Epithelial cell of proximal tubule (primary cell): ENCODE measurements at regions not wholly inside any gene's neighbourhood (a gene's known extent, or its start where the extent isn't known, plus 50 kb on each side); places are given as distances from the start of the nearest gene placed in this dataset.

Experiments
- DNase-seq: peaks from one replicate; pipeline ENCODE4 v3.0.0-alpha.2; 2011; ENCODE audit warnings: low read depth
- H3K4me3 ChIP-seq: 2 replicates; pipeline ENCODE4 v1.5.1; 2011; ENCODE audit warnings: low read depth, mild to moderate bottlenecking, low read length
- TF ChIP-seq, protein P1 (sequence below): conservative IDR thresholded peaks from 2 replicates; pipeline ENCODE4 v1.5.1; 2012; ENCODE audit warnings: low read depth, mild to moderate bottlenecking, low read length

DNA sequence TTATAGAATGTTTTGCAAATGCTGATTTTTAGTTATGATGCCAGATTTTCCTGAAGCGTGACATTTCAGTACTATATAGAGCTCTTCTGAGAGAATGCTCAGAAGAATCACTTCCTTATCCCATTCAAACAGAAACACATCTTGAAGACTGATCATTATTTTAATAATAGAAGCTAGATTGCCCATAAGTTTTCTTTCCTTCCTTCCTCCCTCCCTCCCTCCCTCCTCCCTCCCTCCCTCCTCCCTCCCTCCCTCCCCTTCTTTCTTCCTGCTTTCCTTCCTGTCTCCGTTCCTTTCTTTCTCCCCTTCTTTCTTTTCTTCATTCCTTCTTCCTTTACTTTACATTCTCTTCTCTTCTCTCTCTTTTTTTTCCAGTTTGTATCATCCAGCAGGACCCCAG is 767.4 kb downstream of the IRX1 start:
- H3K4me3 ChIP-seq: no peak overlapping the region
- TF ChIP-seq, protein P1, sequence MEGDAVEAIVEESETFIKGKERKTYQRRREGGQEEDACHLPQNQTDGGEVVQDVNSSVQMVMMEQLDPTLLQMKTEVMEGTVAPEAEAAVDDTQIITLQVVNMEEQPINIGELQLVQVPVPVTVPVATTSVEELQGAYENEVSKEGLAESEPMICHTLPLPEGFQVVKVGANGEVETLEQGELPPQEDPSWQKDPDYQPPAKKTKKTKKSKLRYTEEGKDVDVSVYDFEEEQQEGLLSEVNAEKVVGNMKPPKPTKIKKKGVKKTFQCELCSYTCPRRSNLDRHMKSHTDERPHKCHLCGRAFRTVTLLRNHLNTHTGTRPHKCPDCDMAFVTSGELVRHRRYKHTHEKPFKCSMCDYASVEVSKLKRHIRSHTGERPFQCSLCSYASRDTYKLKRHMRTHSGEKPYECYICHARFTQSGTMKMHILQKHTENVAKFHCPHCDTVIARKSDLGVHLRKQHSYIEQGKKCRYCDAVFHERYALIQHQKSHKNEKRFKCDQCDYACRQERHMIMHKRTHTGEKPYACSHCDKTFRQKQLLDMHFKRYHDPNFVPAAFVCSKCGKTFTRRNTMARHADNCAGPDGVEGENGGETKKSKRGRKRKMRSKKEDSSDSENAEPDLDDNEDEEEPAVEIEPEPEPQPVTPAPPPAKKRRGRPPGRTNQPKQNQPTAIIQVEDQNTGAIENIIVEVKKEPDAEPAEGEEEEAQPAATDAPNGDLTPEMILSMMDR: no peak
- no peak for DNase-seq

DNA sequence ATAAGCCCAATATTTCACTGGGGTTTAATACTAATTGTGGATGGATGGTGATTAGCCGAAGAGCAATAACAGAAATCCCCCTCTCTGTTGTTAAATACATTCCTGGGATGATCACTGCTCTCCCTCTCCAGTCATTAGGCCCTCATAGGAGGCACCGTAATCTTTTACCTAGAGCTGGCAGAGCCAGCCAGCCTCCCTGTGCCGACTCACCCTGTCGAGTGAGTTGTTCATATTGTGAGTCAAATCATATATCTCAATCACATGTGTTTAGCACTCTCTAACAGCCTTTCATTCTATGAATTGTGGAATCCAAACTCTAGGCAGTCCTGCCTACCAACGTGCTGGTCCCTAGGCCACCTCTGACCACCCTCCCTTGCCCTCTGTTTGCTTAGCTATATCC is 771.0 kb downstream of the IRX1 start:
- DNase-seq: no peak
- TF ChIP-seq, protein P1: no peak
- no peak overlapping the region for H3K4me3 ChIP-seq

DNA sequence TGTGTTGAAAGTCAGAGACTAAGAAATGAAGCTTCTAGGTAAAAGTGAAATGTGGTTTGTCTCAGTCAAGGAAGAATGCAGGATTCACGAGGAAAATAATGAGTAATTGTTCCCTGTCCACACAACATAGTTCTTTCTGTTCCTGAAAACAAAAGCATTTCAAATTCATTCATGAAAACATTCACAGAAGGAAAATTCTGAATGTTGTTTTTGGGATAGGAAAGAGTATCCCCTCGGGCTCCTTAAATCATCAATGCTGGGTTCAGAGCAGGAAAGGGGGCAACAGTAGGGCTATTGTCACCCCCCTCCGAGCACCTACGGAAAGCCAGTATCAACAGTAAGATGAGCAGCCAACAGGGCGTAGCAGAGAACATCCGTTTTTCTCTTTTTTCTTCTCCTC is 769.9 kb upstream of the ADAMTS16 start:
- TF ChIP-seq, protein P1: no peak
- no peak for DNase-seq
- no peak overlapping the region for H3K4me3 ChIP-seq

DNA sequence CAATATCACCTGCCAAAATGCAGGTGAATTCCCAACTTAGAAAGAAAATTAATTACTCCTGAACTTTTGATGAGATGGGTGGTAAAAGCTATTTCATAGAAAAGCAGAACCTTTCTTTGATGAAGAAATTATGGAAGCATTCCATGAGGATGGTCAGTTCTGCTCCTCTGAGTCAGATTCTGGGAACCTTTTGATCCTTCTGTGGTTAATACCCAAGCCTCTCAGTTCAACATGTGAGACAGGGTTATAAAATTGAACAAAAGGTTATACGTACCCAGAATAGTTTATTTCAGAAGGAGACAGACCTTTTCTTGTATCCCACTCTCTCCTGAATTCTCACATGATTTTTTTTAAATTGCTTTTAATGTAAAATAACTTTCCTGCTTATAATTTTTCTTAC is 767.6 kb upstream of the ADAMTS16 start:
- H3K4me3 ChIP-seq: no peak overlapping the region
- DNase-seq: no peak

DNA sequence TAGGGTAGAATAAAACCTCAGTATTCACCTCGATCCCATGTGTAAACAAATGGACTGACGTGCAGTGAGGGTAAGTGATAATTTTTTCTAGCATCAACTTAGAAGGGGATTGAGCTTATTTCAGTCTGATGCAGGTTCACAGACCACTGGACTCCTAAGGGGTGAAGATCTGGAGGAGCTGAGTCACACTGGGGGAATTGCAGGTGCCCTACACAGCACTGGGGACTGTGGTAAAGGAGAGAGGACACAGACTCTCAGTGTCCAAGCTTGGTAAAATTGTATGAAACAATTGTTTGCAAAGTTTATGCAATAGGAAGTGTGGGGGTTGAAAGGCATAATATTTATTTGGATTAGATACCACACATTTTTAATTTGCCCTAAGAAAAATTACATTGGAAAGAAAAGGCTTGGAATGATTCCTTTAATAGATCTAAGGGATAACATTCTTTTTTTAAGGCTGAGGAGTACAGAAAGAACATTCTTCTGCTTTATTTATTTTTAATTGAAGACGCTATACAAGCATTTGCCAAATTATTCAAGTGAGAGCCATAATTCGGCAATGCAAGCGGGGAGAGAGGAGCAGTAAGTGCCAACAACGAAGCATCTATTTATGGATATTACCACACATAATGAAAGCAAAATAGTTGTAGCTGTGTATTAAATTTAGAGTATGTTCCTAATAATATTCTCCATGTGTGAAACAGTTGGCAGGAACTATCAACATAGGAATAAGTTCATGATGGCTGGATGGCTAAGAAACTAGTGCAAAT is 766.9 kb upstream of the ADAMTS16 start:
- H3K4me3 ChIP-seq: no peak overlapping the region
- no peak for DNase-seq
- TF ChIP-seq, protein P1: no peak

More for the DNA sequence above, 767.6 kb upstream of the ADAMTS16 start:
- TF ChIP-seq, protein P1: no peak

DNA sequence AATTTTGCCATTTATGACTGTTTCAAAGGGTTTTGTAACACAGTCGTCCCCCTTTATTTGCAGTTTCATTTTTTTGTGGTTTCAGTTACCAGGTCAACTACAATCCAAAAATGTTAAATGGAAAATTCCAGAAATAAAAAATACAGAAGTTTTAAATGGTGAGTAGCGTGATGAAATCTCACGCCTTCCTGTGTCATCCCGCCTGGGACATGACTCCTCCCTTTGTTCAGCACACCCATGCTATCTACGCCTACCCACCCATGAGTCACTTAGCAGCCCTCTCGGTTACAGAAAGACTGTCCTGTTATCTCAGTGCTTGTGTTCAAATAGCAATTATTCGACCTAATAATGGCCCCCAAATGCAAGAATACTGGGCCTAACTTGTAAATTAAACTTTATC is 765.3 kb upstream of the ADAMTS16 start:
- no peak overlapping the region for H3K4me3 ChIP-seq
- TF ChIP-seq, protein P1: no peak
- DNase-seq: no peak

DNA sequence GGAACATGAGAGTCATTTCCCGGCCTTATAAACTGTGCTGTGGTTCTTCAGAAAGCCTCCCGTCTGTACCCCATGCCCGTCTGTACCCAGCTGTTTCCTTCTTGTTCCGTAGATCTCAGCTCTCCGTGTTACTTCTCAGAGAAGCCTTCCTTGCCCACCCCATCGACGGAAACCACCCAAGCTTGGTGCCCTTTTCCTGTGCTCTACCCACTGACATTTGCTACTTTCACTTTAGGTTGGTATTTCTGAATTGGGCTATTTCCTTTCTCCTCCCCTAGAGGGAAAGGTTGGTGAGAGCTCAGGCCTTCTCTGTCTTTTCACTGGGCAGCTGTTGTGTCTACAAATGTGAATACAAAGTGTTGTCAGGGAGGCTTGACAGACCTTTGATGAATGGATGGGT is 764.5 kb upstream of the ADAMTS16 start:
- DNase-seq: no peak
- no peak overlapping the region for H3K4me3 ChIP-seq
- TF ChIP-seq, protein P1: no peak
